ENCODE measurements at regions not wholly inside any gene's neighbourhood (a gene's known extent, or its start where the extent isn't known, plus 50 kb on each side); places are given as distances from the start of the nearest gene placed in this dataset.

GRCh38 chr1:239537795-239538194 lies 151.4 kb downstream of the CHRM3 start:
- no peak for TF ChIP-seq CTCF (conservative IDR thresholded peaks at IDR 0.05; ENCODE audit: low read depth in 2 of 2)
- TF ChIP-seq, protein P1, sequence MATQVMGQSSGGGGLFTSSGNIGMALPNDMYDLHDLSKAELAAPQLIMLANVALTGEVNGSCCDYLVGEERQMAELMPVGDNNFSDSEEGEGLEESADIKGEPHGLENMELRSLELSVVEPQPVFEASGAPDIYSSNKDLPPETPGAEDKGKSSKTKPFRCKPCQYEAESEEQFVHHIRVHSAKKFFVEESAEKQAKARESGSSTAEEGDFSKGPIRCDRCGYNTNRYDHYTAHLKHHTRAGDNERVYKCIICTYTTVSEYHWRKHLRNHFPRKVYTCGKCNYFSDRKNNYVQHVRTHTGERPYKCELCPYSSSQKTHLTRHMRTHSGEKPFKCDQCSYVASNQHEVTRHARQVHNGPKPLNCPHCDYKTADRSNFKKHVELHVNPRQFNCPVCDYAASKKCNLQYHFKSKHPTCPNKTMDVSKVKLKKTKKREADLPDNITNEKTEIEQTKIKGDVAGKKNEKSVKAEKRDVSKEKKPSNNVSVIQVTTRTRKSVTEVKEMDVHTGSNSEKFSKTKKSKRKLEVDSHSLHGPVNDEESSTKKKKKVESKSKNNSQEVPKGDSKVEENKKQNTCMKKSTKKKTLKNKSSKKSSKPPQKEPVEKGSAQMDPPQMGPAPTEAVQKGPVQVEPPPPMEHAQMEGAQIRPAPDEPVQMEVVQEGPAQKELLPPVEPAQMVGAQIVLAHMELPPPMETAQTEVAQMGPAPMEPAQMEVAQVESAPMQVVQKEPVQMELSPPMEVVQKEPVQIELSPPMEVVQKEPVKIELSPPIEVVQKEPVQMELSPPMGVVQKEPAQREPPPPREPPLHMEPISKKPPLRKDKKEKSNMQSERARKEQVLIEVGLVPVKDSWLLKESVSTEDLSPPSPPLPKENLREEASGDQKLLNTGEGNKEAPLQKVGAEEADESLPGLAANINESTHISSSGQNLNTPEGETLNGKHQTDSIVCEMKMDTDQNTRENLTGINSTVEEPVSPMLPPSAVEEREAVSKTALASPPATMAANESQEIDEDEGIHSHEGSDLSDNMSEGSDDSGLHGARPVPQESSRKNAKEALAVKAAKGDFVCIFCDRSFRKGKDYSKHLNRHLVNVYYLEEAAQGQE (IDR thresholded peaks at IDR 0.05; ENCODE audit: unreplicated experiment) = no peak
- TF ChIP-seq POLR2AphosphoS5 (IDR thresholded peaks at IDR 0.05; ENCODE audit: low read depth) = no peak
- no peak for TF ChIP-seq NANOG (IDR thresholded peaks at IDR 0.05; ENCODE audit: borderline replicate concordance)
- no peak for TF ChIP-seq STAT1 (IDR thresholded peaks at IDR 0.05; ENCODE audit: unreplicated experiment)
- no peak for TF ChIP-seq EZH2 (IDR thresholded peaks at IDR 0.05; ENCODE audit: low read depth, unreplicated experiment)

All from GM23338 (cell line).